Vagina (tissue), 2 donors: ENCODE measurements at regions not wholly inside any gene's neighbourhood (a gene's known extent, or its start where the extent isn't known, plus 50 kb on each side); places are given as distances from the start of the nearest gene placed in this dataset.

Experiments
- CTCF ChIP-seq, 3 experiments: fragments of 450-650 bp in 2 of 3; fragments of 200-600 bp in 1 of 3; sonication (generic) in 1 of 3; IDR thresholded peaks; one replicate each; pipeline ENCODE4 v1.5.1; 2017 to 2019; ENCODE audit warnings: antibody characterized with exemption in 3 of 3, mild to moderate bottlenecking in 2 of 3, moderate library complexity in 2 of 3
- POLR2A ChIP-seq, 2 donors: fragments of 450-650 bp; IDR thresholded peaks; one replicate each; pipeline ENCODE4 v1.6.1; 2017; ENCODE audit warnings: antibody characterized with exemption in 2 of 2, mild to moderate bottlenecking in 2 of 2, moderate library complexity in 2 of 2
- POLR2AphosphoS5 ChIP-seq, 2 donors: sonication (generic); formaldehyde crosslinking; IDR thresholded peaks; one replicate each; pipeline ENCODE4 v1.9.0; 2017; ENCODE audit warnings: antibody characterized with exemption in 2 of 2, mild to moderate bottlenecking in 2 of 2, low read depth in 1 of 2; ENCODE audit not compliant: insufficient read depth in 1 of 2

- TF ChIP-seq CTCF (IDR thresholded peaks at IDR 0.05) = no peak
- TF ChIP-seq POLR2A (IDR thresholded peaks at IDR 0.05) = no peak
- no peak for TF ChIP-seq POLR2AphosphoS5 (IDR thresholded peaks at IDR 0.05; ENCODE audit: insufficient read depth in 1 of 2, low read depth in 1 of 2)
Measured at GRCh38 chr5:54902791-54903473, 82.5 kb downstream of the ESM1 start.
